ENCODE measurements at regions not wholly inside any gene's neighbourhood (a gene's known extent, or its start where the extent isn't known, plus 50 kb on each side); places are given as distances from the start of the nearest gene placed in this dataset.
"Not testable (repeated sequence)": the region's sequence is repeated elsewhere in the genome, so short reads cannot be mapped to it uniquely, and the experiment has no call there.

DNA sequence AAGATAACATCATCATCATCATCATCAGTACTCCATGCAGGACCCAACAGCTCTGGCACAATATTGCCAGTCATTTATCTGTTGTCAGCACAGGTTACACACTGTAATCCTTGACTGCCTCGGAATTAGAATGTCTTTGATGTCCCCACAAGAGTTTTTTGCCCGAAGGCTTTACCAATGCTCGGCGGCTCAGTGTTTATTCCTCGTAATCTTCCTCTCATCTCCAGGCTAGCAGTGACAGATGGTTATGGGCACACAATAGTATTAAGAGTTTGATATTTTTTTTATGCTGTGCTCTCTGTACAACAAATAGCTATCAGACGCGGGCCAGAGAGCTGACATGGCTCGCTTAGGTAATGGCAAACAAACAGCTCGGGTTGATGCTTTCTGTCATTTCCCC, 515.2 kb downstream of the ZEB2 start:
- Histone ChIP-seq H3K27me3 (replicated peaks) (no peaks in the 10 kb centered on the region), H3K4me3 (ENCODE audit: low read depth, low read length) (no peak overlapping the region), H3K27ac (no peak overlapping the region), H3K36me3 (replicated peaks) (no peaks in the 10 kb centered on the region)
- in situ Hi-C loops (cut with HindIII; ENCODE audit: low pct_ligation_motif_present, low sequenced_read_pairs): no loop called here
- no peak for DNase-seq
- TF ChIP-seq, protein P1, sequence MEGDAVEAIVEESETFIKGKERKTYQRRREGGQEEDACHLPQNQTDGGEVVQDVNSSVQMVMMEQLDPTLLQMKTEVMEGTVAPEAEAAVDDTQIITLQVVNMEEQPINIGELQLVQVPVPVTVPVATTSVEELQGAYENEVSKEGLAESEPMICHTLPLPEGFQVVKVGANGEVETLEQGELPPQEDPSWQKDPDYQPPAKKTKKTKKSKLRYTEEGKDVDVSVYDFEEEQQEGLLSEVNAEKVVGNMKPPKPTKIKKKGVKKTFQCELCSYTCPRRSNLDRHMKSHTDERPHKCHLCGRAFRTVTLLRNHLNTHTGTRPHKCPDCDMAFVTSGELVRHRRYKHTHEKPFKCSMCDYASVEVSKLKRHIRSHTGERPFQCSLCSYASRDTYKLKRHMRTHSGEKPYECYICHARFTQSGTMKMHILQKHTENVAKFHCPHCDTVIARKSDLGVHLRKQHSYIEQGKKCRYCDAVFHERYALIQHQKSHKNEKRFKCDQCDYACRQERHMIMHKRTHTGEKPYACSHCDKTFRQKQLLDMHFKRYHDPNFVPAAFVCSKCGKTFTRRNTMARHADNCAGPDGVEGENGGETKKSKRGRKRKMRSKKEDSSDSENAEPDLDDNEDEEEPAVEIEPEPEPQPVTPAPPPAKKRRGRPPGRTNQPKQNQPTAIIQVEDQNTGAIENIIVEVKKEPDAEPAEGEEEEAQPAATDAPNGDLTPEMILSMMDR (IDR thresholded peaks at IDR 0.05; ENCODE audit: low read depth, low read length, missing control alignments): no peak

DNA sequence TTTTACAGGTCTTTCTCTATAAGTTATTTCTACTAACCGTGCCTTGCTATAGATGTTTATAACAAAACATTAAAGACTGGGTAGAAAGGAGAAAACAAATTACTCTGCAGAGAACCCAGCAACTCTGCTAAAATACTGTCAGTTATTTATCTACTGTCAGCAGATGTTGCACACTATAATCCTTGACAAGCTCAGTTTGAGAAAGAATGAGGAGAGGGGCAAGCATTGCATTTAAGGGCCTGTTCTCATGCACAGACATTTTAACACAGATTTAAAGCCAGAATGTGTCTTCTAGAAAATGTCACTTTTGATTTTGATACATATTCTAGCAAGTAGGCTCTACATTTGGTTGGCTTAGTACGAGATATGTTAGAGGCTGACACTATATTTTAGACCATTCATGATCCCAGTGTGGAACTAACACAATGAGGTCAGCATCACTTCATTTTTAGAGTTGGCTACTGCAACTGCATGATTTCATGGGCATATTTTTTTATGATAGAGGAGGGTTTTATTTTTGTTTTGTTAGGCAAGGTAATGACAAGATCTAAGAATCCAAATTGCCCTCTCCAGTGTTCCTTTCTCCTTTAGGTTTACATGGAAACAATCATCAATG, 516.4 kb downstream of the ZEB2 start:
- Histone ChIP-seq H3K27me3 (replicated peaks) (no peaks in the 10 kb centered on the region), H3K27ac (no peak overlapping the region), H3K4me3 (ENCODE audit: low read depth, low read length) (no peak overlapping the region), H3K36me3 (replicated peaks) (no peaks in the 10 kb centered on the region)
- TF ChIP-seq, protein P1 (IDR thresholded peaks at IDR 0.05; ENCODE audit: low read depth, low read length, missing control alignments): no peak
- DNase-seq: no peak
- in situ Hi-C loops (cut with HindIII; ENCODE audit: low pct_ligation_motif_present, low sequenced_read_pairs): no loop called here

DNA sequence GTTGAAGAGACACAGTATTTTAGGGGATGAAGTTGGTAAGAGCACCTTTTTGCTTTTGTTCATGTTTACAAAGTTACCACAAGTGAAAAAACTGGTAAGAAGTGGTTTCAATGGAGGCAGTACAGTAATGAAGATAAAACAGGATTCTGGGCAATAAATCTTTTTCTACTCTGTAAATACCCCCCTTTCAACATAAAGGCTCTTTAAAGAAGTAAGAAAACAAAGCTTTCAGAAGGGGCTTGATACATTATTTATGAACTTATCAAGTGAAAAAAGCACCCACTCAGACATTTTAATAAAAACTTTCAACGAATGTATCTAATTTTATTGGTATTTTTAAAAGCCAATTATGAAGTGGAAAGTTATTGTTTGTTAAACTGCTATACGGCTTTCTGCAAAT, 522.9 kb downstream of the ZEB2 start:
- in situ Hi-C loops (cut with HindIII; ENCODE audit: low pct_ligation_motif_present, low sequenced_read_pairs): no loop called here
- H3K4me3 ChIP-seq (ENCODE audit: low read depth, low read length): no peak overlapping the region
- no peaks in the 10 kb centered on the region for H3K36me3 ChIP-seq (replicated peaks)
- TF ChIP-seq, protein P1 (IDR thresholded peaks at IDR 0.05; ENCODE audit: low read depth, low read length, missing control alignments): no peak
- H3K27me3 ChIP-seq (replicated peaks): no peaks in the 10 kb centered on the region
- H3K27ac ChIP-seq: no peak overlapping the region
- no peak for DNase-seq

DNA sequence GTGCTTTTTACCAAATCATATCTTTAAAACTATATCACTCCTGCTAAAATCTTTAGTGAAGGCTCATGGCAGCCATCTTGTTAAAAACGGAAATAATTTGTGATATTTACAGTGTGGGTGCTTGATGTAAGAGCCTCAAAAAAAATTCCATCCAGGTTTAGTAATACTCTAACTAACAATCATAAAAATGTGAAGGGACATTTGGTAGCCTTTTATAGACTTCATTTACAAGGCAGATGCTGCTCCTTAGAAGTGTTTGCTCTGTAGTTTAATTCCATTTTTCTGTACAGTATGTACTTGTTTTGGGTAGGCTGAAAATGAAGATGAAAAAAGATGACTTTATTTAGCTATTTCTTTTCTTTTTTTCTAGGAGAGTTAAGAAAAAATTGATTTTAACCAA, 525.0 kb downstream of the ZEB2 start:
- Histone ChIP-seq H3K36me3 (replicated peaks) (no peaks in the 10 kb centered on the region), H3K4me3 (ENCODE audit: low read depth, low read length) (no peak overlapping the region), H3K27me3 (replicated peaks) (no peaks in the 10 kb centered on the region), H3K27ac (no peak overlapping the region)
- TF ChIP-seq, protein P1 (IDR thresholded peaks at IDR 0.05; ENCODE audit: low read depth, low read length, missing control alignments): no peak
- in situ Hi-C loops (cut with HindIII; ENCODE audit: low pct_ligation_motif_present, low sequenced_read_pairs): no loop called here
- DNase-seq: no peak

DNA sequence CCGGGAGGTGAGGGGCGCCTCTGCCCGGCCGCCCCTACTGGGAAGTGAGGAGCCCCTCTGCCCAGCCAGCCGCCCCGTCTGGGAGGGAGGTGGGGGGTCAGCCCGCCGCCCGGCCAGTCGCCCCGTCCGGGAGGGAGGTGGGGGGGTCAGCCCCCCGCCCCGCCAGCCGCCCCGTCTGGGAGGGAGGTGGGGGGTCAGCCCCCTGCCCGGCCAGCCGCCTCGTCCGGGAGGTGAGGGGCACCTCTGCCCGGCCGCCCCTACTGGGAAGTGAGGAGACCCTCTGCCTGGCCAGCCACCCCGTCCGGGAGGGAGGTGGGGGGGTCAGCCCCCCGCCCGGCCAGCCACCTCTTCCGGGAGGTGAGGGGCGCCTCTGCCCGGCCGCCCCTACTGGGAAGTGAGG, 528.3 kb downstream of the ZEB2 start:
- H3K4me3 ChIP-seq (ENCODE audit: low read depth, low read length); DNase-seq; H3K27me3 ChIP-seq (replicated peaks); in situ Hi-C loops (cut with HindIII; ENCODE audit: low pct_ligation_motif_present, low sequenced_read_pairs); H3K27ac ChIP-seq; H3K36me3 ChIP-seq (replicated peaks): not testable (repeated sequence)

DNA sequence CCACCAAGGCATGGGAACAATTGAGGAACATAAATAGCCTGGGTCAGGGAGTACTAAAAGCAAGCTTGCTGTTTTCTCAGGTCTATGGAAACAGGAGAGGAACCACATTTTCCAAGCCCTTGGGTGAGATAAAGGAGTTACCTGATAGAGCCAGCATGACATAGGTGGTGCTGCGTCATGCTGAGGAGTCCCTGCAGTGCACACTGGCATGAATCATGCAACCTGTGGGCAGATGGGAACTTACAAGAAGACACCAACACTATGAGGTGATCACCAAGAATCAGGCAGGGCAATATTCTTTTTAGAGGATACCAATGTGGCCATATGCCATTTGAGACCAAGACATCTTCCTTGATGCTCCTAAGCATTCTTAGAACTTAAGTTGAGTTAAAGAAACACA, 531.8 kb downstream of the ZEB2 start:
- Histone ChIP-seq H3K36me3 (replicated peaks) (no peaks in the 10 kb centered on the region), H3K27ac (no peak overlapping the region), H3K27me3 (replicated peaks) (no peaks in the 10 kb centered on the region), H3K4me3 (ENCODE audit: low read depth, low read length) (no peak overlapping the region)
- TF ChIP-seq, protein P1 (IDR thresholded peaks at IDR 0.05; ENCODE audit: low read depth, low read length, missing control alignments): no peak
- no peak for DNase-seq
- in situ Hi-C loops (cut with HindIII; ENCODE audit: low pct_ligation_motif_present, low sequenced_read_pairs): no loop called here

All from brain microvascular endothelial cell (primary cell).